ENCODE measurements at regions not wholly inside any gene's neighbourhood (a gene's known extent, or its start where the extent isn't known, plus 50 kb on each side); places are given as distances from the start of the nearest gene placed in this dataset.

- DNase-seq, result no peak
Measured at GRCh38 chr16:80489173-80489572, 51.6 kb upstream of the DYNLRB2 start.

DNA sequence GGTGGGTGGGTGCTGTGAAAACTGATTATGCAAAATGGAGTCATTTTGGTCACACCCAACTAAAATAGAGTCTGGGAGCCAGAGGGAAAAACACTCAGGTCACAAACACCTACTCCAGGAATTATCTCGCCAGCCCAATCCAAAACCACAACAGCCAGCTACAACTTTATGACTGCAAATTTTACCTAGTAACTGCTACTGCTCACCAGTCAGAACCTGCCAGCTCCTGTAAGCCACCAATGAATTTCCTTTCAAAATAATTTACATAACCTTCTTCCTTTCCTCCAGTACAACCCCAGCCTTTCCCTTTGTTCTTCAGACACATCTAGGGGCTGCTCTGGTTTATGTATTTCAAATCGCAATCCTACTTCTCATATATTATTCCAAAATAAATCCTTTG lies 52.6 kb upstream of the DYNLRB2 start:
- DNase-seq, result no peak

GRCh38 chr16:80480664-80481063 lies 60.1 kb upstream of the DYNLRB2 start:
- DNase-seq, result no peak

DNA sequence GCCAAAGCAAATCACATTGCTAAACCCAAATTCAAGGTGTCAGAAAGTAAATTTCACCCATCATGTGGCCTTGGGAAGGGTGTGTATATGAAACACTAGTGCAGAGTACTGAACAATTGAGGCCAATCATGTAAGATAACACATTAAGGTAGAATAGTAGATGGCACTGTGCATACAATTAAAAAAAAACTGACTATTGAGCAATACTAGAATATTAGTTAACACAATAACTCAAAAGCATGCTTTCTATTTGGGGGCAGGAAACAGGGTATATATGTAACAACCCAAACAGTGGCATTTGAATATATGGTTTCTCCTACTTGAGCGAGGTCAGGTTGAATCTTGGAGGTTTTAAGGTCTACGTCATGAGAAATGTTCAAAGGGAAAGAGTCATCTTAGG lies 63.0 kb upstream of the DYNLRB2 start:
- DNase-seq, result no peak

DNA sequence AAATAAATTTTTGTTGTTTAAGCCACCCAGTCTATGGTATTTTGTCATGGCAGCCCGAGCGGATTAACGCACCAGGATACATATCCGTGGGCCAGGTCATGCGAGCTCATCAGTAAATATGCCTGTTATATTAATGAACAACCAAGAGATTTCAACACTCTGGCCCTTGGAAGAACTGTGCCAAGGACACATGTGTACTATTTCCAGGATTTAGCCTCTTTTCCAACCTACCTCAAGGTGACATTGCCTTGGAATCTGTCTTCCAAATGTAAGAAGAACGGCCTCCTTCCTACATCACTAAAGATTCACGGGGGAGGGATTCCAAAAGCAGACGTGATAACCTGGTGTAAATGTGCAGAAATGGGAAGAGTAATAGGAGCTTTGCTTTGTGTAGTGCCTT lies 72.8 kb upstream of the DYNLRB2 start:
- DNase-seq, result no peak

- DNase-seq, result peak; percentile 43
Measured at GRCh38 chr16:80466024-80466987, 74.5 kb upstream of the DYNLRB2 start.

DNA sequence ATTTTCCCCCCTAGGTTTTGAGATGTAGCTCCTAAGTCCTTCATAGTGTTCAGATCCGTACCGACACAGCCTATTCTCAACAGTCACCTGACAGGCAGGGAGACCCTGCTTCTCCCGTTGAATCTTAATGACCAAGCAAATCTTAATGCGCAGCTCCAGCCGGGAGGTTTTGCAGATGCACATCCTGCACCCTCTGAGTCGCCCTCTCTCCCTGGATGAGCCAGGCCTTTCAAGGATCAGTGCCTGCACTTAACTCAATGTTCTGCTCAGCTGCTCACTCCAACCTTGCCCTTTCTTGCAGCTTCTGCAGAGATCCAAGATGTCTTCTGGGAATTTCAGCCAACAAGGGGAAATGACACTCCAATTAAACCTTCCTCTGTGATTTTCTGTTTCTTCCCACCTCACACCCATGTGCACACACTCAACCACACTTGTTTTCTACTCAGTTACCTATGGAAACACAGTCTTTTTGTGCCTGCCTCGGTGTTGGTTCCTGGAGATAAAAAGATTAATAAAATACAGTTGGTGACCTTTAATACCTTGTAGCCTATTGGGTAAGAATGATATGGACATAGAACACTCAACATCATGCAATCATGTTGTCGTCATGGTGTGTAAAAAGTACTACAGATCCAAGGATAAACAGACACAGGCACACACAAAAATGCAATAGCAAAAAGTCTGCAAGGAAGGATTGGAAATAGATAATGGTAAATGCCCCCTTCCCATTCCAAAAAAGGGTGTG lies 76.9 kb upstream of the DYNLRB2 start:
- no peak for DNase-seq

DNA sequence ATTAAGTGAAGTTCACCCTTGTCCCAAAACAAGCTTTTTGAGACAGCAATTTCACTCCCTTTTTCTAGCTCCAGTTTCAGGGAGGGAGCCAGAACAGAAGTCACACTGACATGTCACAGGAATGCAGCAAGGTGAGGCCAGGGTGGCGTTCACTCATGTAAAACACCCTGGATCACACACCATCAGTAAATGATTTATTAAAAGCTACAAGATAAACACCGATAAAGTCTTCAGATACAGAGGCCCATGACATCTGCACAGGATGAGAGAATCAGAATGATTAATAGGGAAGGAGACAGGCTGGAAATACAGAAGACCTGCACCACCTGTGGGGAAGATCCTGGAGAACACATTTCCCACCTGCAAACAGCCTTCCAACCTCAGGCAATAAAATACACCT lies 77.5 kb upstream of the DYNLRB2 start:
- no peak for DNase-seq

- no peak for DNase-seq
Measured at GRCh38 chr16:80462917-80463316, 77.9 kb upstream of the DYNLRB2 start.

- no peak for DNase-seq
Measured at GRCh38 chr16:80460988-80461387, 79.8 kb upstream of the DYNLRB2 start.

DNA sequence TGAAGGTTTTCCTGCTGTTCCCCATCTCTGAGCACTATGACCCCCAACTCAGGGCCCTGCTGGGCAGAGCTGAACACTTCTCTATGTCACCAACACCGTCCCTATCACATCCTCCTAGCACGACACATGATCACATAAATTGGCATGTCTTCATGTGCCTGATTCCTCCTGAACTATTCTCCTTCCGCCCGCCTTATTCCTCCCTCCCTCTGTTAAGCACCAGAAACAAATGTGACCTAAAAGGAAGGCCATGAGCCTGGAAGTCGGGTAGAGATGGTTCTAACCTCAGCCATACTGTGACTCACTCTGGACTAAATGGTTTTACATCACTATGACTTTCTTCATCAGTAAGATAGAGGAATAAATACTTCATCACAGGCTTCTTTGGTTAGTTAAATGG lies 80.8 kb upstream of the DYNLRB2 start:
- peak; percentile 32 for DNase-seq

- DNase-seq, result peak; percentile 88
Measured at GRCh38 chr16:80459331-80459777, 81.4 kb upstream of the DYNLRB2 start.

- DNase-seq, result no peak
Measured at GRCh38 chr16:80457871-80458270, 82.9 kb upstream of the DYNLRB2 start.

DNA sequence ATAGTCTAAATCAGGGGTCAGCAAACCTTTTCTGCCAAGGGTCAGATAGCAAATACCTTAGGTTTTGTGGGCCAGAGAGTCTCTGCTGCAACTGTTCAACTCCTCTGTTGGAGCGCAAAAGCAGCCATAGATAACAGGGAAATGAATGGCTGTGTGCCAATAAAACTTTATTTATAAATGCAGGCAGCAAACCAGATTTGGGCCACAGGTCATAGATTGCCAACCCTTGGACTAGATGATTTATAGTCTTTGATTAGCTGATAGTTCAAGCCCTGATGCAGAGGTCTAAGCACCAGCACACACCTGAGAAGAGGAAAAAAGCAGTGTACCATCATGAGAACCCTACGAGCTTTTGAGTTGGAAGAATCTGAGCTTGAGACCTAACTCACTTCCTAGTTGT lies 86.0 kb upstream of the DYNLRB2 start:
- no peak for DNase-seq

DNA sequence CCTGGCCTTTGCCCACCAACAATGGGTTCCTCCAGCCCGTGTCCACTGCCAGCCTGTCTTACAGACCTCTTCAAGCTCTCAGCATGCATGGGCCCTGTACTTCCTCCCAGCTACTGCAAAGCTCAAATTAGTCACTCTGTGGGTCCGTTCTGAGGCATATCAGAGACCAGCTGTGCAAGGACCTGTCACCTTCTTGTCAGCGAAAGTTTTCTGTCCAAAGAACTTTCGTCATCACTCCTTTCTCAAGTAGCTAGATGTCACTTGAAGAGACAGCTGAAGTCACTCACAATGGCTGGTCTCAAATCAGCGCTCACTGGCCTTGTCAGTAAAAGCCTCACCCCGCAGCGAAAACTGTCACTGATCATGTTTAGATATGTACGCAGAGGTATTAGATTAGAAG lies 91.4 kb upstream of the DYNLRB2 start:
- no peak for DNase-seq

GRCh38 chr16:80447241-80447640 lies 93.6 kb upstream of the DYNLRB2 start:
- no peak for DNase-seq

DNA sequence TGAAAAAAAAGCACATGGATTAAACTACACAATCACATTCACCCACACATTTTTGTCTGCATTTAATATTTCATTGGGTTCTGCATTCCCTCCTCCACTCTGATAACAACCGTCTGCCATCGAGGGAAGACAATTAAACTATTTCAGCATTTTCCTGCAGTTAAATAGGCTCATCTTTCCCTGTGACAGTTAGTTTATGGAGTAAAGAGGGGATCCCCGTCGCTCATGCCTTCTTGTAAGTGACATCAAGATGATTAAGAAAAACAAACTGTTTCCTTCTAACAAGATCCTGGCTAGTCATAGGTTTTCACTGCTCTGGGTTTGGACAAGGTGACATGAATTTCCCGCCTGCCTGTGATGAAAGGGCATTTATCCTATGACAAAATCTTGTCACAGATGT lies 98.0 kb upstream of the DYNLRB2 start:
- DNase-seq, result no peak

DNA sequence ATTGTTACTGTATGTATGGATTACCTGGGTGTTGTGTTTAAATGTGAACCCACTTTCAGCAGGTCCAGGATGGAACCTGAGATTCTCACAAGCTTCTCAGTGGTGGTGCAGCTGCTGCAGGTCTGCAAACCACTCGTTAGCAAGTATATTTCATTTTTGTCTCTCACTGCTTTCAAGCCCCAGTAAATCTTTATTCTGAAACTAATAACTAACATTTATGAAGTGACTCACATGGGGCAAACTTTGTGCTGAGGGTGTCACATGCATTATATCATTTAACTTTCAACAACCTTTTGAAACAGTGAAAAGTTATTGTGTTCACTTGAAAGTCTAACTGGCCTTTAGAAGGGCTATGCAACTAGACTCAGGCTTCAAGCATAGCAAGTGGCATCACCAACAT lies 98.9 kb upstream of the DYNLRB2 start:
- no peak for DNase-seq

DNA sequence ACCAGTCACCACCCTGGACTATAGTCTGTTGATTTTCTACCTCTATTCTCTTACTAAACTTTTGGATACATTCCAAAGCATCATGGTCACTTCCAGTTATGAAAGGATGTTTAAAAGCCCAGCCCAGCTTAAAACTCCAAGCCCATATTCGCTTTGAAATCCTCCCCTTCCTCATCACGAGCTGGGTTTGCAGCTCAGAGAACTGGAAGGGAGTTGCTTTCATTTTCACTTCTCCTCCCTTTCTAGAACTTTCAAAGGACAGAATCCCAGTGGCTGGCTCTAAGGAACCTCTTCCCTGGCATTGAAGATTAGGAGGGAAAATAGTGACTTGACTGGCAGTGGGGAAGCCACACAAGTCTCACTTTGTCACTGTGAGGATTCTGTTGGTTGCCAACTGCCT lies 100.1 kb upstream of the DYNLRB2 start:
- no peak for DNase-seq

GRCh38 chr16:80437707-80438106 lies 103.1 kb upstream of the DYNLRB2 start:
- DNase-seq, result no peak

GRCh38 chr16:80436510-80436909 lies 104.3 kb upstream of the DYNLRB2 start:
- no peak for DNase-seq

GRCh38 chr16:80433623-80434022 lies 107.2 kb upstream of the DYNLRB2 start:
- DNase-seq, result peak; percentile 3

GRCh38 chr16:80427795-80428194 lies 113.0 kb upstream of the DYNLRB2 start:
- no peak for DNase-seq
